Glomerular endothelial cell (primary cell): ENCODE measurements at regions not wholly inside any gene's neighbourhood (a gene's known extent, or its start where the extent isn't known, plus 50 kb on each side); places are given as distances from the start of the nearest gene placed in this dataset.
A peak's percentile ranks its signal among the peaks of the same experiment; 100 is the strongest.

Experiments used
- DNase-seq: peaks from one replicate; pipeline ENCODE4 v3.0.0-alpha.2; 2011; ENCODE audit warnings: low read depth, low spot score; ENCODE audit errors: extremely low read depth

GRCh38 chr1:103259982-103260381 lies 151.7 kb upstream of the COL11A1 start:
- no peak for DNase-seq

DNA sequence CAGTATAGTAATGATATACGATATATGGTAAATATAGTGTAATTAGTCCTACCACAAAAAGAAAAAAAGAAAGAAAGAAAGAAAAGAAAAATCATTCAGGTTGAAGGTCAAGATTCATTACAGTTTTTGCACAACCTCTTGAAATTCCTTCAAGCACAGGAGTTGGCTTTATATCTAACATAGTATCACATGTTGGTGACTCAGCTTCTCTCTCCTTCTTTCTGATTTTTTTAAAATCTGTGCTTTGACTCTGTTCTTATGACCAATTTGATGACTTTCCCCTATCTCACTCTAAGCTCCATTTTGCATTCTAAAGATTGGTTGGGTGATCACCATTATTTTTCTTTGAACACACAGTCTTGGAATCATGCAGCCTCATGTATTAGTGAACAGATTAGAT lies 148.2 kb upstream of the COL11A1 start:
- DNase-seq: no peak

DNA sequence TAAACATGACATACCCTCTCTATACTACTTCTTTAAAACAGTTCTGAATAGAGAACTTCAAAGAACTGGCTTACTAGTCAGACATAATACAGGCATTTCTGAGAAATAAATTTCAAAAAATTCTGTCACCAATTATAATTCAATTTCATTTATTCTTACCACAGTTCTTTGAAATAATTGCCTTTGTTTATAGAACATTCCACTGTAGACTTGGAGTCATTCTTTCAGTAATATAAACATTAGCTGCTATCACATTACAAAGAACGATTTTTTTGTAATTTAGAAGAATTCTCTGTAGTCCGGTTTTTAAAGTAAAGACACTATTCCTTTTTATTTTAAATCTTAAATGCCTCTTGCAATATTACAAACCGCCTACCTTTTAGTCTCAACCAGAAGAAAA lies 146.4 kb upstream of the COL11A1 start:
- no peak for DNase-seq

DNA sequence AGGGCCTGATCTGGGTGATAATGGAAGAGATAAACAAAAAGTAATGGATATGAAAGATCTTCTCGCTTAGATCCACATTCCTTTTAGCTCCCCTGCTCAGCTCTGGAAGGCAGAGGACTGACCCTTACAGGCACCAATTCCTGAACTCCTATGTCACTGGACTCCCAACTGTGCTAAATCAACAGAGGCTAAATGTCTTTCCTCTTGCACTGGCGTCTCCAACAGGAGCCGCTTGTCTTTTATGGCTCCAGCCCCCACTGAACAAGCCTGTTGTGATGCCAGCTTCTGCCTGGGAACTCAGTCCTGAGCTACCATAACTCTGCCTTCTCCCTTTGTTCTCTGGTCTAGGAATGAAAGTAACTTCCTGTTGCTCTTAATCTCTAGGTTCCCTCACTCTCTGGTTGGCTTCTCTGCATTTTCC lies 142.1 kb upstream of the COL11A1 start:
- peak; percentile 63 for DNase-seq

- DNase-seq: no peak
These were observed 140.2 kb upstream of the COL11A1 start for GRCh38 chr1:103248417-103249102.

DNA sequence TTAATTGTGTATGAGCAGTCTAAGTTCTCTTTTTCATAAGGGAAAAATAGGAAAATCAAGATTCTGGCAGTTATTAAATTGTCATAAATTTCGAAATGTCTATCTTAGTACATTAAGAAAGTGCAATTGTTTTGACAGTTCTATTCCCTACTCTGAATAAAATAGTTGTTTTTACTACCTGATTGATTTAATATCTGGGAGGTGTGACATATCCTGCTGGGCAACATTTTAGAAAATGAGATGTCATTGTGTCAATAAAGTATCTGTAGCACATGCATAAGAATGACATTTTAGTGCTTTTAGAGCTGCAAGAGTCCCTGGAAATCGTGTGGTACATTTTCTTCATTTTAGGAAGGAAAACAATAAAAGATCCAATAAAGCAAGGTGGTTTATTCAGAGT lies 139.2 kb upstream of the COL11A1 start:
- no peak for DNase-seq

- no peak for DNase-seq
These were observed 135.2 kb upstream of the COL11A1 start for GRCh38 chr1:103243481-103243880.

DNA sequence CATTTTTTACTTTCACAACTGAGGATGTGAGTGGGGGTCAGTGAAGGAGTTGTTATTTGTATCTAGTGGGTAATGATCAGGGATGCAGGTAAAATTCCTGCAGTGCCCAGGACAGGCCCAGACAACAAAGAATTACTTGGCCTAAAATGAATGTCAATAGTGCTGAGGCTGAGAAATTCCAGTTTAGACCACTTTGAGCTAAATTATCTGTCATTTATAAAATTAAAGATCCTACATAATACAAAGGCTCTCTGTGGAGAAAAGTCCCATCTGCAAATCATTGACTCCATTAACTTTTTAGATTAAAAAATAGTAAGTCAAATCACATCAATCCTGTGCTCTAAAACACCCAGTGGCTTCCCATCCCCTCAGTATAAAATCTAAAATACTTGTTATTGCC lies 130.7 kb upstream of the COL11A1 start:
- DNase-seq: no peak

- no peak for DNase-seq
These were observed 121.7 kb upstream of the COL11A1 start for GRCh38 chr1:103230061-103230460.

DNA sequence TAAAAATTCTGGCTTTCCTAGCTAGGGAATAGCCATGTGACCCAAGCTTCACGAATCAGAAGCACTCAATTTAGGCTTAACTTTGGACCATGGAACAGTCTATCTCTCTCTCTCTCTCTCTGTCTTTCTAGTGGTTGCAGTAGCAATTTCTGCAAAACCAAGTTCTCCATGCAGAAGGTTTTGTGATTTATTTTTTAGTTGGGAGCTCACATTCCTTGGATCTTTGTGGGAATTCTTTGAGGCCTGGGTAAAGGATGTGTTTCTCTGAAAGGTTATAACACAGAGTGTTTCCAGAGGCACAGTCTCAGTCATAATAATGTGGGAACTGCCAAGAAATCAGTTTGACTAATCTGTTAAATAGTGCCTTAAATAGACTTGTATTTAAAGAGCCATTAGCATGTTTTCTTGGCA lies 112.3 kb upstream of the COL11A1 start:
- no peak for DNase-seq

DNA sequence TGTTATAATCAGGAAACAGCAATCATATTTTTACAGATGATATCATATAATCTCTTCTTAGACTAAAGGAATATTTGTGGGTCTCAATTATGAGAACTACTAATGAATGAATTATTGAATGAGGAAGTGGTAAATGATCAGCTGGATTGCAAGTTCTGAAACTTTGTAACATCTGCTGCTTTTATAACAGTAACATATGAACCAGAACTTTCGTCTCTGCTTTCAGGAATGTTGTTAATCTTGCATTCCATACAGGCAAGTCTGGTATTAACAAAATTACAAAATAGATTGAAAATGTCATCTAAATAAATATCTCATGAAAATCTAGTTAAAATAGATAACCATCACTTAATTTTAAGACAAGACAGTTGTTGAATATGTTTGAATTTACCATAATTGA lies 110.5 kb upstream of the COL11A1 start:
- DNase-seq: no peak

DNA sequence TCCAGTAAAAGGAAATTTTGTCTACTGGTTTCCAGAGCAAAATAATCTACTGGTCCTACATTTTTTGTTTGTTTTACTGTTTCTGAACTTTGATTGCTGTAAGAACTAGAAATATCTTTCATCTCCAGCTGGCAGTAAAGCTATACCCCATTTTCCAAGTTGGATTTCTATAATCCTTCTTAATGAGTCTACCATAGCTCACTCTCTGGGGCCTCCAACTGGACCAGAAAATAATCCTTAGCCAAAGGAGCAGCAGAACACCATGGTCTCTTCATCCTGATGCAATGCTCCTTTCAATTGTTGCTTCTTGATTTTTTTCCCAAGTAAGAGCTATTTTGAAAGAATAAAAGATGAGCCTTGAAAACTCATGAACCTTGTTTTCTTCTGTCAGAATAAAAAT lies 110.0 kb upstream of the COL11A1 start:
- no peak for DNase-seq

DNA sequence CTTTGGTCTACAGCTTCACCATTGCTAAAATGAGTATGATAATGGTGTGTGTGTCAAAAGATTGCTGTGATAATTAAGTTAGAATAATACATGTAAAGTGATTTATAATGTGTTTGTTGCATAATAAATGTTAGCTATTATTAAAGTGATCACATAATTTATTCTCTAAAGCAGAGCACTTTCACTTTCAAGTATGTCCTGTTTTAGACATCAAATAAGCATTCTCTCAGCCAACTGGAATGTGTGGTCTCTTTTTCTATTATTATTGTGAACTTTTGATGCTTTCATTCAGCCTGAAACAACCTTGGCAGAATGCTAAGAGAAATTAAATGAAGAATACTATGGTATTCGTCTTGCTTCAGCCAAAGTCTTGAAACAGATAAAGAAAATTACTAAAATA lies 102.8 kb upstream of the COL11A1 start:
- no peak for DNase-seq

- no peak for DNase-seq
These were observed 100.5 kb upstream of the COL11A1 start for GRCh38 chr1:103208844-103209243.

DNA sequence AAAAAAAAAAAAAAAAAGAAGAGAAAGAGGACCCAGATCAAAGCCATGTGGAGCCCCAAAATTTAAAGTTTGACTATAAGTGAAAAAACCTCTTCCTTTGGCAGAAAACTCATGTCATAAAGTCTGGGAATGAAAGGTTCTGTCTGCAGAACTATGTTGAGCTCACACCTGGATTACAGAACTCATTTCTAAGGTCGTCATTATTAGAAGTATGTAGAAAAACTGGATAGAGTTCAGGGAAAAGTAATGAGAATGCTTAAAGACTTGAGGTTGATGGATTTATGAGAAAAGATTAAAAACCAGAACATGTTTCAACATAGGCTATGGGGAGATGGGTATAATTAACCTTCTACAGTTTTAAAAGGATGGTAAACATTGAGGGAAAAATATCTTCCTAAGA lies 90.7 kb upstream of the COL11A1 start:
- DNase-seq: no peak

GRCh38 chr1:103198076-103198475 lies 89.8 kb upstream of the COL11A1 start:
- DNase-seq: no peak

DNA sequence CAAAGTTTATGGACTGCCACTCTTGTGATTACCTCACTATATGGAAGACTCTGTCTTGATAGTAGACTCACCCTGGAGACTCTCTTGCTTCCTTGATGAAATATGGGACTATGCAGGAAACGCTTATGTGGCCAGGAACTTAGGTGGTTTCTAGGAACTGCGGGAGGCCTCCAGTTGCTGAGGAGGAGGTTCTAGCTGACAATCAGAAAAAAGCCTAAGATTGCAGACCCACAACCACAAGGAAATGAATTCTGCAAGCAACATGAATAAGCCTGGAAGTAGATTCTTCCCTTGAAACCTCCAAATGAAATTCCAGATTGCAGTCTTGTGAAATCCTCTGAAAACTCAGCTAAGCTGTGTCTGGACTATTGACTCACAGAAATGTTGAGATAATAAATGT lies 88.9 kb upstream of the COL11A1 start:
- no peak for DNase-seq

GRCh38 chr1:103194984-103195383 lies 86.7 kb upstream of the COL11A1 start:
- no peak for DNase-seq

DNA sequence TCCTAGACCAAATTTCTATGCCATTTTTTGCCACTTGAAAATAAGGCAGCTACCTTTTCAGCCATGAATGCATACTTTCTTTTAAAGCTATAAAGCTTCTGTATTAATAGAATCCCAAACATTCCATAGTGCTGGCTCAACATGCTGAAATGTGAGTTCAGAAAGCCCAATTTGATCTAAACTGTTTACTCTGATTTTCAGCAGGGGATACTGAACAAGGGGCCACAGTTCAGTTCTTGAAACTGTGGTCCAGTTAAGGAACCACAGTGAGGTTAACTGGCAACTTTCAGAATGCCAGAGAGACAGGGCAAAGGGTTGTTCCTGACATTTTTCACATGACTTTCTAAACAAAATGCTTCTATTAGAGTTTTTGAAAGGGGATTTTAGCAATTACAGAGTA lies 85.7 kb upstream of the COL11A1 start:
- no peak for DNase-seq

DNA sequence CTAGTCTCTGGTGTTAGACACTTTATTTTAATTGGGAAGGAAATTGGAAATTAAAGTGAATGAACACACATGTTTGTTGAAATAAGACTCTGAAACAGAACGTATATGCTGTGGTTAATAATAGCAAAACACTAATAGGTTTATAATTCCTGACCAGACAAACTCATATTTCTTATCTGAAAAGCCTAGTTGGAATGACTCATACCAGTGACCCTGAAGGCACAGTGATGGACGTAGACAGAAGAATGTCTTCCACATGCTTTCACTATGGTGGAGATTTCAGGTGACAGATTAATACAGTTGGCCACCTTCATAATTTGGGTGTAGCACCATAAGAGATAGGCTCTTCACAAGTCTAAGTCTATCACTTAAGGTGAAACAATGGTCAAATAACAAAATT lies 83.0 kb upstream of the COL11A1 start:
- no peak for DNase-seq

- no peak for DNase-seq
These were observed 82.4 kb upstream of the COL11A1 start for GRCh38 chr1:103190766-103191165.

DNA sequence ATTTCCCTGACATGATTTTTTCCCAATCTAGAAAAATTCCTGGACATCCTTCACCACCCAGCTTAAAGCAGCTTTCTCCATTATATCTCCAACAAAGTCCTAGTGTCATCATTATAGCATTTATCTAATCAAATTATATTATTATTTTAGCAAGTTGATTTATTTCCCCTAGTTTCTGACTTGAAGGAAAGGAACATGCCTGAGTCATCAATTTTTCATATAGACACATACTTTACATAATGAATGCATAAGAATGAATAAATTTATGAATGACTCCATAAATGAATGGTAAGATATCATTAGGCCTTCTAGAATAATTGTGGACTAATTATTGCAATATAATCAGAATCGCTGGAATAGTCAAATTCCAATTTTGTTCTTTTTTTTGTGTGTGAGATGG lies 79.4 kb upstream of the COL11A1 start:
- no peak for DNase-seq

DNA sequence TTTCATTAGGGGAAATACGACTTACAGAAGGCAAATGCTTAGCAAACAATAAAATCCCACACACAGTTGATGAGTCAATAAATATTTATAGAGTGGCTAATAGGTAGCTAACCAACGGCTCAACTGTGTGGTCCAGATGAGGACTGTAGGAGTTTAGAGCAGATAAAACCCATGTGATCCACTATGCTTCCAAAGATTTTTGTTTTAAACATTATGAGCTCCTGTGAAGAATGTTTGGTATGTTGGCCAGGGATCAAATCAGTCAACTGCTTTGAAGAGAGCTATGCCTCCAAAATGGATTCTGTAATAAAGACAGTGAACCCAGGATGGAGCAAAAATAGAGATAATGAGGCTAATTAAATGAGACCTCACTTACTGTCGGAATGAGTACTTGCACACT lies 72.3 kb upstream of the COL11A1 start:
- DNase-seq: no peak
